ENCODE measurements at regions not wholly inside any gene's neighbourhood (a gene's known extent, or its start where the extent isn't known, plus 50 kb on each side); places are given as distances from the start of the nearest gene placed in this dataset.

DNA sequence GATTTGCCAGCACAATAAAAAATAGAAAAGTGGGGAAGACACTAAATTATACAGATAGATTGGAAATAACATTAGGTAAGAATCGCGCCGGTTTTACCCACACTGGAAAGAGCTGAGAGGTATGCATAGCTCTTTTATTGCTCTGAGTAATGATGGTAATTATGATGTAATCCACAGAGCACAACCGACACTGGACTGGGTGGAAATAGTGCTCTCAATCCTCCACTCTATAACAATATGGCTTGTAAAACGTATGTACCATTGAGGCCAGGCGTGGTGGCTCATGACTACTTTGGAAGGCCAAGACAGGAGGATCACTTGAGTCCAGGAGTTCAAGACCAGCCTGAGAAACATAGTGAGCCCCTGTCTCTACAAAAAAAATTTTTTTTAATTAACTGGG lies 104.3 kb upstream of the RAPGEF2 start:
- Histone ChIP-seq H3K27me3 (ENCODE audit: insufficient read depth, low read length) (no peaks in the 10 kb centered on the region), H3K79me2 (ENCODE audit: insufficient read depth, low read length) (no peaks in the 10 kb centered on the region), H3K27ac (ENCODE audit: low read depth, low read length) (no peak overlapping the region), H3K4me2 (ENCODE audit: insufficient read depth, low read length) (peak overlapping the region; percentile 2), H3K4me3 (ENCODE audit: insufficient read depth, low read length) (no peak overlapping the region), H3K36me3 (ENCODE audit: insufficient read depth, low read length) (no peaks in the 10 kb centered on the region), H3K9me3 (ENCODE audit: low read depth, low read length) (no peaks in the 10 kb centered on the region), H4K20me1 (ENCODE audit: insufficient read depth, low read length) (no peaks in the 10 kb centered on the region), H3K4me1 (ENCODE audit: insufficient read depth, low read length) (peaks cover 24% of the 10 kb centered on the region), H2AFZ (ENCODE audit: low read length) (no peak overlapping the region)
- TF ChIP-seq, protein P1, sequence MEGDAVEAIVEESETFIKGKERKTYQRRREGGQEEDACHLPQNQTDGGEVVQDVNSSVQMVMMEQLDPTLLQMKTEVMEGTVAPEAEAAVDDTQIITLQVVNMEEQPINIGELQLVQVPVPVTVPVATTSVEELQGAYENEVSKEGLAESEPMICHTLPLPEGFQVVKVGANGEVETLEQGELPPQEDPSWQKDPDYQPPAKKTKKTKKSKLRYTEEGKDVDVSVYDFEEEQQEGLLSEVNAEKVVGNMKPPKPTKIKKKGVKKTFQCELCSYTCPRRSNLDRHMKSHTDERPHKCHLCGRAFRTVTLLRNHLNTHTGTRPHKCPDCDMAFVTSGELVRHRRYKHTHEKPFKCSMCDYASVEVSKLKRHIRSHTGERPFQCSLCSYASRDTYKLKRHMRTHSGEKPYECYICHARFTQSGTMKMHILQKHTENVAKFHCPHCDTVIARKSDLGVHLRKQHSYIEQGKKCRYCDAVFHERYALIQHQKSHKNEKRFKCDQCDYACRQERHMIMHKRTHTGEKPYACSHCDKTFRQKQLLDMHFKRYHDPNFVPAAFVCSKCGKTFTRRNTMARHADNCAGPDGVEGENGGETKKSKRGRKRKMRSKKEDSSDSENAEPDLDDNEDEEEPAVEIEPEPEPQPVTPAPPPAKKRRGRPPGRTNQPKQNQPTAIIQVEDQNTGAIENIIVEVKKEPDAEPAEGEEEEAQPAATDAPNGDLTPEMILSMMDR (IDR thresholded peaks at IDR 0.05; ENCODE audit: extremely low read depth, low read depth, low read length) = no peak
- DNase-seq (ENCODE audit: insufficient read length, low spot score, missing footprints) = no peak

- Histone ChIP-seq H3K4me1 (ENCODE audit: insufficient read depth, low read length) (peaks cover 27% of the 10 kb centered on the region), H3K4me2 (ENCODE audit: insufficient read depth, low read length) (no peak overlapping the region), H3K36me3 (ENCODE audit: insufficient read depth, low read length) (no peaks in the 10 kb centered on the region), H3K9me3 (ENCODE audit: low read depth, low read length) (no peaks in the 10 kb centered on the region), H3K27me3 (ENCODE audit: insufficient read depth, low read length) (no peaks in the 10 kb centered on the region), H3K27ac (ENCODE audit: low read depth, low read length) (no peak overlapping the region), H4K20me1 (ENCODE audit: insufficient read depth, low read length) (no peaks in the 10 kb centered on the region), H3K79me2 (ENCODE audit: insufficient read depth, low read length) (no peaks in the 10 kb centered on the region), H2AFZ (ENCODE audit: low read length) (no peak overlapping the region), H3K4me3 (ENCODE audit: insufficient read depth, low read length) (no peak overlapping the region)
- no peak for DNase-seq (ENCODE audit: insufficient read length, low spot score, missing footprints)
- TF ChIP-seq, protein P1 (IDR thresholded peaks at IDR 0.05; ENCODE audit: extremely low read depth, low read depth, low read length) = no peak
These were observed 103.7 kb upstream of the RAPGEF2 start for GRCh38 chr4:158999166-158999682.

DNA sequence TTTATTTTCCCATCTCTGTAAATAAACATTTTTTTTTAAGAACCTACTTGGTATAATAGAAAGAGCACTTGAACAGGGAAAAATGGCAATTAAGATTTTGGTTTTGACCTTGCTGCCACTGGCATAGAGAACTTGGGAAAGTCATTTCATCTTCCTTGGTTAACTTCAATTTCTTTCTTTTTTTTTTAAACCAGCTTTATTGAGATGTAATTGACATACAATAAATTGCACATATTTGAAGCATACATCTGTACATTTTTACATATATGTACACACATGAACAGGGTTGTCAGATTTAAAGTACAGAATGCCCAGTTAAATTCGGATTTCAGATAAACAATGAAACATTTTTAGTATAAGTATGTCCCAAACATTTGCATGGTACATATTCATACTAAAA lies 103.0 kb upstream of the RAPGEF2 start:
- H3K9me3 ChIP-seq (ENCODE audit: low read depth, low read length) = no peaks in the 10 kb centered on the region
- no peak overlapping the region for H3K4me2 ChIP-seq (ENCODE audit: insufficient read depth, low read length)
- H3K27me3 ChIP-seq (ENCODE audit: insufficient read depth, low read length) = no peaks in the 10 kb centered on the region
- no peaks in the 10 kb centered on the region for H4K20me1 ChIP-seq (ENCODE audit: insufficient read depth, low read length)
- peaks cover 27% of the 10 kb centered on the region for H3K4me1 ChIP-seq (ENCODE audit: insufficient read depth, low read length)
- H3K79me2 ChIP-seq (ENCODE audit: insufficient read depth, low read length) = no peaks in the 10 kb centered on the region
- DNase-seq (ENCODE audit: insufficient read length, low spot score, missing footprints) = no peak
- H2AFZ ChIP-seq (ENCODE audit: low read length) = no peak overlapping the region
- H3K36me3 ChIP-seq (ENCODE audit: insufficient read depth, low read length) = no peaks in the 10 kb centered on the region
- H3K4me3 ChIP-seq (ENCODE audit: insufficient read depth, low read length) = no peak overlapping the region
- TF ChIP-seq, protein P1 (IDR thresholded peaks at IDR 0.05; ENCODE audit: extremely low read depth, low read depth, low read length) = no peak
- no peak overlapping the region for H3K27ac ChIP-seq (ENCODE audit: low read depth, low read length)

GRCh38 chr4:159002950-159003349 lies 99.9 kb upstream of the RAPGEF2 start:
- Histone ChIP-seq H4K20me1 (ENCODE audit: insufficient read depth, low read length) (no peaks in the 10 kb centered on the region), H3K36me3 (ENCODE audit: insufficient read depth, low read length) (no peaks in the 10 kb centered on the region), H3K27me3 (ENCODE audit: insufficient read depth, low read length) (no peaks in the 10 kb centered on the region), H3K4me1 (ENCODE audit: insufficient read depth, low read length) (peaks cover 27% of the 10 kb centered on the region), H2AFZ (ENCODE audit: low read length) (no peak overlapping the region), H3K79me2 (ENCODE audit: insufficient read depth, low read length) (no peaks in the 10 kb centered on the region), H3K9me3 (ENCODE audit: low read depth, low read length) (no peaks in the 10 kb centered on the region), H3K27ac (ENCODE audit: low read depth, low read length) (peak overlapping the region; percentile 26), H3K4me2 (ENCODE audit: insufficient read depth, low read length) (peak overlapping the region; percentile 26), H3K4me3 (ENCODE audit: insufficient read depth, low read length) (no peak overlapping the region)
- TF ChIP-seq, protein P1 (IDR thresholded peaks at IDR 0.05; ENCODE audit: extremely low read depth, low read depth, low read length) = no peak
- no peak for DNase-seq (ENCODE audit: insufficient read length, low spot score, missing footprints)

Measured in osteoblast (primary cell).